ENCODE measurements at regions not wholly inside any gene's neighbourhood (a gene's known extent, or its start where the extent isn't known, plus 50 kb on each side); places are given as distances from the start of the nearest gene placed in this dataset.
A peak's percentile ranks its signal among the peaks of the same experiment; 100 is the strongest.

- Histone ChIP-seq H3K4me3 (ENCODE audit: insufficient read depth, low read length) (no peak overlapping the region), H3K9me3 (ENCODE audit: low read depth, low read length) (no peaks in the 10 kb centered on the region), H4K20me1 (ENCODE audit: insufficient read depth, low read length) (no peaks in the 10 kb centered on the region)
These were observed 147.5 kb upstream of the C14orf180 start for GRCh38 chr14:104431929-104432541.

GRCh38 chr14:104432611-104433231 is 146.8 kb upstream of the C14orf180 start:
- no peaks in the 10 kb centered on the region for H4K20me1 ChIP-seq (ENCODE audit: insufficient read depth, low read length)
- no peak overlapping the region for H3K4me3 ChIP-seq (ENCODE audit: insufficient read depth, low read length)
- no peaks in the 10 kb centered on the region for H3K27me3 ChIP-seq (ENCODE audit: insufficient read depth, low read length)
- H3K4me2 ChIP-seq (ENCODE audit: insufficient read depth, low read length): no peak overlapping the region
- peak; percentile 49 for DNase-seq (ENCODE audit: insufficient read length, low spot score, missing footprints)
- TF ChIP-seq CTCF (IDR thresholded peaks at IDR 0.05; ENCODE audit: extremely low read depth, low read depth, low read length): no peak
- H3K9me3 ChIP-seq (ENCODE audit: low read depth, low read length): no peaks in the 10 kb centered on the region
- H3K4me1 ChIP-seq (ENCODE audit: insufficient read depth, low read length): no peaks in the 10 kb centered on the region
- H3K27ac ChIP-seq (ENCODE audit: low read depth, low read length): no peak overlapping the region
- no peak overlapping the region for H2AFZ ChIP-seq (ENCODE audit: low read length)
- no peaks in the 10 kb centered on the region for H3K79me2 ChIP-seq (ENCODE audit: insufficient read depth, low read length)
- H3K36me3 ChIP-seq (ENCODE audit: insufficient read depth, low read length): no peaks in the 10 kb centered on the region

More at GRCh38 chr14:104431929-104432541, 147.5 kb upstream of the C14orf180 start:
- no peaks in the 10 kb centered on the region for H3K4me1 ChIP-seq (ENCODE audit: insufficient read depth, low read length)
- no peaks in the 10 kb centered on the region for H3K27me3 ChIP-seq (ENCODE audit: insufficient read depth, low read length)
- no peak overlapping the region for H2AFZ ChIP-seq (ENCODE audit: low read length)
- no peak overlapping the region for H3K4me2 ChIP-seq (ENCODE audit: insufficient read depth, low read length)
- H3K27ac ChIP-seq (ENCODE audit: low read depth, low read length): no peak overlapping the region
- DNase-seq (ENCODE audit: insufficient read length, low spot score, missing footprints): peak; percentile 62
- no peak for TF ChIP-seq CTCF (IDR thresholded peaks at IDR 0.05; ENCODE audit: extremely low read depth, low read depth, low read length)
- no peaks in the 10 kb centered on the region for H3K36me3 ChIP-seq (ENCODE audit: insufficient read depth, low read length)
- H3K79me2 ChIP-seq (ENCODE audit: insufficient read depth, low read length): no peaks in the 10 kb centered on the region

GRCh38 chr14:104433401-104434213 is 146.0 kb upstream of the C14orf180 start:
- no peak overlapping the region for H3K4me2 ChIP-seq (ENCODE audit: insufficient read depth, low read length)
- H3K36me3 ChIP-seq (ENCODE audit: insufficient read depth, low read length): no peaks in the 10 kb centered on the region
- no peak overlapping the region for H2AFZ ChIP-seq (ENCODE audit: low read length)
- peak; percentile 89 for DNase-seq (ENCODE audit: insufficient read length, low spot score, missing footprints)
- H3K27me3 ChIP-seq (ENCODE audit: insufficient read depth, low read length): no peaks in the 10 kb centered on the region
- no peaks in the 10 kb centered on the region for H3K79me2 ChIP-seq (ENCODE audit: insufficient read depth, low read length)
- no peak for TF ChIP-seq CTCF (IDR thresholded peaks at IDR 0.05; ENCODE audit: extremely low read depth, low read depth, low read length)
- H3K4me3 ChIP-seq (ENCODE audit: insufficient read depth, low read length): no peak overlapping the region
- no peaks in the 10 kb centered on the region for H4K20me1 ChIP-seq (ENCODE audit: insufficient read depth, low read length)
- H3K9me3 ChIP-seq (ENCODE audit: low read depth, low read length): no peaks in the 10 kb centered on the region
- no peaks in the 10 kb centered on the region for H3K4me1 ChIP-seq (ENCODE audit: insufficient read depth, low read length)
- no peak overlapping the region for H3K27ac ChIP-seq (ENCODE audit: low read depth, low read length)
